ENCODE measurements at regions not wholly inside any gene's neighbourhood (a gene's known extent, or its start where the extent isn't known, plus 50 kb on each side); places are given as distances from the start of the nearest gene placed in this dataset.

DNA sequence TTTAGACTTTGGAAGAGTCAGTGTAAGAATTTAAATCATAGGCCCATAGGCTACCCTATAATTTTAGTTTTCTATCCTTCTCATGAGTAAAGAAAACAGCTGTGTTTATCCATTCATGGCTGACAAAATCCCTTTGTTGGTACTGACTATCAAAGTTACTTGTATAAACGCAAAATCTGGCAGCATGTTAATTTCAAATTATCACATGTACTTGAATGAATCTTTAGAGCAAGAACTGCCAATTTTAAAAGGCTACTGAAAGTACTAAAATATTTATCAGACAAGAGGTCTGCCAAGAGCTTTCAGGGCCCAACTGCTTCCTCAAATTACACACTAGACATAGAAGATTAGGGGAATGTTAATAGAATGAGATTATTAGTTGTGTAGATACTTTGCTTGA lies 66.6 kb downstream of the MYL12B start:
- no peaks in the 10 kb centered on the region for H3K79me2 ChIP-seq (ENCODE audit: insufficient read depth, low read depth, low read length)
- H3K9me3 ChIP-seq (ENCODE audit: low read length), result peaks cover 4% of the 10 kb centered on the region
- DNase-seq (ENCODE audit: low spot score), result no peak
- no peak overlapping the region for H3K4me2 ChIP-seq (ENCODE audit: low read length)
- CTCF ChIA-PET (ENCODE audit: unreplicated experiment), result no interaction called here
- H3K9me2 ChIP-seq (ENCODE audit: insufficient read depth, low read length), result no peaks in the 10 kb centered on the region
- no peak for TF ChIP-seq EZH2phosphoT487 (IDR thresholded peaks at IDR 0.05; ENCODE audit: borderline replicate concordance, low read depth, low read length)
- TF ChIP-seq, protein P1, sequence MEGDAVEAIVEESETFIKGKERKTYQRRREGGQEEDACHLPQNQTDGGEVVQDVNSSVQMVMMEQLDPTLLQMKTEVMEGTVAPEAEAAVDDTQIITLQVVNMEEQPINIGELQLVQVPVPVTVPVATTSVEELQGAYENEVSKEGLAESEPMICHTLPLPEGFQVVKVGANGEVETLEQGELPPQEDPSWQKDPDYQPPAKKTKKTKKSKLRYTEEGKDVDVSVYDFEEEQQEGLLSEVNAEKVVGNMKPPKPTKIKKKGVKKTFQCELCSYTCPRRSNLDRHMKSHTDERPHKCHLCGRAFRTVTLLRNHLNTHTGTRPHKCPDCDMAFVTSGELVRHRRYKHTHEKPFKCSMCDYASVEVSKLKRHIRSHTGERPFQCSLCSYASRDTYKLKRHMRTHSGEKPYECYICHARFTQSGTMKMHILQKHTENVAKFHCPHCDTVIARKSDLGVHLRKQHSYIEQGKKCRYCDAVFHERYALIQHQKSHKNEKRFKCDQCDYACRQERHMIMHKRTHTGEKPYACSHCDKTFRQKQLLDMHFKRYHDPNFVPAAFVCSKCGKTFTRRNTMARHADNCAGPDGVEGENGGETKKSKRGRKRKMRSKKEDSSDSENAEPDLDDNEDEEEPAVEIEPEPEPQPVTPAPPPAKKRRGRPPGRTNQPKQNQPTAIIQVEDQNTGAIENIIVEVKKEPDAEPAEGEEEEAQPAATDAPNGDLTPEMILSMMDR (conservative IDR thresholded peaks at IDR 0.05; ENCODE audit: low read length), result no peak
- POLR2A ChIA-PET, result interaction anchor here (0.9 to 1.6 kb wide), 3 partner anchors 9 to 31 kb away, joined by 3 read pairs; no protein-coding TSS in a partner anchor
- no peaks in the 10 kb centered on the region for H3K36me3 ChIP-seq (ENCODE audit: insufficient read depth, low read length)
- H3K4me1 ChIP-seq (ENCODE audit: insufficient read depth, low read length, poor library complexity, severe bottlenecking), result peaks cover 9% of the 10 kb centered on the region
- no peaks in the 10 kb centered on the region for H4K20me1 ChIP-seq (ENCODE audit: insufficient read depth, low read length)
- BruUV-seq (replicated peaks), result no TSS peak
- no peak overlapping the region for H3K4me3 ChIP-seq (ENCODE audit: low read depth, low read length, poor library complexity, severe bottlenecking)
- intact Hi-C loops (cut with micrococcal nuclease; ENCODE audit: unreplicated experiment), result no loop called here
- no peak overlapping the region for H3K27ac ChIP-seq (ENCODE audit: low read depth, low read length, poor library complexity, severe bottlenecking)
- H2AFZ ChIP-seq (ENCODE audit: low read length), result no peak overlapping the region

DNA sequence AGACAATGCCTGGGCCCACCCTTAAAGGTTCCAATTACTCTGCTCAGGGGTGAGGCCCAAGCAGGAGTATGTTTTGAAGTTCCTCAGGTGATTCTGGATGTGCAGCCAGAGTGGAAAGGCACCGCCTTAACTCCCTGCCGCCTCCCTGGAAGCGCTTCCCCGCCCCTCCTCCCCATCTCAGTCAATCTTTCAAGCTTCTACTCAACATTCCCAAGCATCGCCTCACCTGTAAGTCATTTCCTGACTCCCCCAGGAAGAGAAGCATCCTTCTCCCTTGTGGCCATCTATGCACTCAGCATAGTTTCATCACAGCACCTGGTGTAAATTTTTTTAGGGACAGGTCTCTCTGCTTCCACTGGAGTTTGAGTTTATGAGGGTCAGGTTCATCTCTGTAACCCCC lies 67.5 kb downstream of the MYL12B start:
- POLR2A ChIA-PET, result interaction anchor here (0.6 to 1.6 kb wide), 2 partner anchors 32 to 143 kb away, joined by 3 read pairs; no protein-coding TSS in a partner anchor
- Histone ChIP-seq H3K4me3 (ENCODE audit: low read depth, low read length, poor library complexity, severe bottlenecking) (no peak overlapping the region), H3K27ac (ENCODE audit: low read depth, low read length, poor library complexity, severe bottlenecking) (no peak overlapping the region), H3K9me3 (ENCODE audit: low read length) (peaks cover 4% of the 10 kb centered on the region), H3K36me3 (ENCODE audit: insufficient read depth, low read length) (no peaks in the 10 kb centered on the region), H3K4me1 (ENCODE audit: insufficient read depth, low read length, poor library complexity, severe bottlenecking) (no peaks in the 10 kb centered on the region), H4K20me1 (ENCODE audit: insufficient read depth, low read length) (no peaks in the 10 kb centered on the region), H3K4me2 (ENCODE audit: low read length) (no peak overlapping the region), H3K79me2 (ENCODE audit: insufficient read depth, low read depth, low read length) (no peaks in the 10 kb centered on the region), H3K9me2 (ENCODE audit: insufficient read depth, low read length) (no peaks in the 10 kb centered on the region), H2AFZ (ENCODE audit: low read length) (no peak overlapping the region)
- CTCF ChIA-PET (ENCODE audit: unreplicated experiment), result interaction anchor here (0.6 kb wide), 1 partner anchor 122 kb away, joined by 3 read pairs; no protein-coding TSS in a partner anchor
- BruUV-seq (replicated peaks), result no TSS peak
- no peak for TF ChIP-seq EZH2phosphoT487 (IDR thresholded peaks at IDR 0.05; ENCODE audit: borderline replicate concordance, low read depth, low read length)
- TF ChIP-seq, protein P1 (conservative IDR thresholded peaks at IDR 0.05; ENCODE audit: low read length), result no peak
- intact Hi-C loops (cut with micrococcal nuclease; ENCODE audit: unreplicated experiment), result no loop called here
- DNase-seq (ENCODE audit: low spot score), result no peak

DNA sequence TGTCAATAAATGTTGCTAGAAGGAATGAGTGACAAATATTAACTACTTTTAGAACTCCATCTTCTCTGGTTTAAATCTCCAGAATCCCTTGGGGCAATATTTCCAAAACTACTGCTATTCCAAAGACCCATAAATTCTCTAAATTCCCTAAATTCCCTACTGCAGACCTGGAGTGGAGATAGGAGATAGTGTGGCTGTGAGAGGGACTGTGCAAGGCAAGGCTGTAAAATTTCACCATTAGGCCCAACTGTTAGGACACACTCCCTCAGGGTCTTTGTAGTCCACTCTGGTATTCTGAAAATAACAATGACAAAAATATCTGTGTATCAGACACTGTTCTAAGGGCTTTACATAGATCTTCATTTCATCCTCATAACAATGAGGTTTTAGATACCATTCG lies 67.9 kb downstream of the MYL12B start:
- Histone ChIP-seq H3K9me3 (ENCODE audit: low read length) (peaks cover 4% of the 10 kb centered on the region), H3K4me1 (ENCODE audit: insufficient read depth, low read length, poor library complexity, severe bottlenecking) (no peaks in the 10 kb centered on the region), H3K9me2 (ENCODE audit: insufficient read depth, low read length) (no peaks in the 10 kb centered on the region), H3K4me3 (ENCODE audit: low read depth, low read length, poor library complexity, severe bottlenecking) (no peak overlapping the region), H2AFZ (ENCODE audit: low read length) (no peak overlapping the region), H3K27ac (ENCODE audit: low read depth, low read length, poor library complexity, severe bottlenecking) (no peak overlapping the region), H3K4me2 (ENCODE audit: low read length) (no peak overlapping the region), H3K36me3 (ENCODE audit: insufficient read depth, low read length) (no peaks in the 10 kb centered on the region), H4K20me1 (ENCODE audit: insufficient read depth, low read length) (no peaks in the 10 kb centered on the region), H3K79me2 (ENCODE audit: insufficient read depth, low read depth, low read length) (no peaks in the 10 kb centered on the region)
- TF ChIP-seq, protein P1 (conservative IDR thresholded peaks at IDR 0.05; ENCODE audit: low read length), result no peak
- no peak for DNase-seq (ENCODE audit: low spot score)
- ChIA-PET POLR2A (interaction anchor here (0.6 to 1.6 kb wide), 3 partner anchors 14 to 143 kb away, joined by 3 to 5 read pairs (median 3); no protein-coding TSS in a partner anchor), CTCF (ENCODE audit: unreplicated experiment) (interaction anchor here (0.6 kb wide), 1 partner anchor 122 kb away, joined by 3 read pairs; no protein-coding TSS in a partner anchor)
- intact Hi-C loops (cut with micrococcal nuclease; ENCODE audit: unreplicated experiment), result no loop called here
- BruUV-seq (replicated peaks), result no TSS peak
